Left cardiac atrium (tissue), 4 donors: ENCODE measurements at regions not wholly inside any gene's neighbourhood (a gene's known extent, or its start where the extent isn't known, plus 50 kb on each side); places are given as distances from the start of the nearest gene placed in this dataset.
"Not testable (repeated sequence)": the region's sequence is repeated elsewhere in the genome, so short reads cannot be mapped to it uniquely, and the experiment has no call there.

Source experiments
- ATAC-seq, 2 donors: fragments of 200-7000 bp; cut with Tn5 transposase; one replicate each; pipeline ENCODE4 v1.9.1; 2020; ENCODE audit warnings: mild to moderate bottlenecking in 2 of 2, moderate library complexity in 2 of 2
- DNase-seq: peaks from one replicate; pipeline ENCODE4 v3.0.0-alpha.2; 2020
- intact Hi-C, 2 donors: fragments of 100-400 bp; cut with DNase I; formaldehyde crosslinking; loops; one replicate each; pipeline versions ENCODE4 v1.14.1 to v1.15.1; 2022 to 2023
- donor health status: DM: no; HTN: yes; CAD: no.
- donor health status: DM: no; HTN: yes; CAD: no; lungs with severe emphysema.
- donor health status: DM: yes; HTN: yes; CAD: no.
- donor health status: Dilated cardiomyopathy.

DNA sequence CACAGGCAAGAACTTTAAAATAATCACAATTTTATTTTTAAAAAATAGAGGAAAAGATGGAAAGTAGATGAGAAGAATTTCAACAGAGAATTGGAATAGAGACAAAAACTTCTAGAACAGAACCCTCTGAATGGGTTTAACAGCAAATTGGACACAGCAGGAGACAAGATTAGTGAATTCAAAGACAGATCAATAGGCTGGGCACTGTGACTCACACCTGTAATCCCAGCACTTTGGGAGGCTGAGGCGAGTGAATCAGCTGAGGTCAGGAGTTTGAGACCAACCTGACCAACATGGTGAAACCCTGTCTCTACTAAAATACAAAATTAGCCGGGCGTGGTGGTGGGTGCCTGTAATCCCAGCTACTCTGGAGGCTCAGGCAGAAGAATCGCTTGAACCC lies 49.9 kb upstream of the CFAP126 start:
- DNase-seq, ATAC-seq, intact Hi-C loops: not testable (repeated sequence)
